Right renal cortex interstitium (tissue), 3 donors: ENCODE measurements at regions not wholly inside any gene's neighbourhood (a gene's known extent, or its start where the extent isn't known, plus 50 kb on each side); places are given as distances from the start of the nearest gene placed in this dataset.
"Not testable (repeated sequence)": the region's sequence is repeated elsewhere in the genome, so short reads cannot be mapped to it uniquely, and the experiment has no call there.

Experiments
- DNase-seq, 3 donors: peaks; one replicate each; pipeline ENCODE4 v3.0.0-alpha.2; 2013; ENCODE audit warnings: low read depth in 3 of 3, low spot score in 2 of 3

DNA sequence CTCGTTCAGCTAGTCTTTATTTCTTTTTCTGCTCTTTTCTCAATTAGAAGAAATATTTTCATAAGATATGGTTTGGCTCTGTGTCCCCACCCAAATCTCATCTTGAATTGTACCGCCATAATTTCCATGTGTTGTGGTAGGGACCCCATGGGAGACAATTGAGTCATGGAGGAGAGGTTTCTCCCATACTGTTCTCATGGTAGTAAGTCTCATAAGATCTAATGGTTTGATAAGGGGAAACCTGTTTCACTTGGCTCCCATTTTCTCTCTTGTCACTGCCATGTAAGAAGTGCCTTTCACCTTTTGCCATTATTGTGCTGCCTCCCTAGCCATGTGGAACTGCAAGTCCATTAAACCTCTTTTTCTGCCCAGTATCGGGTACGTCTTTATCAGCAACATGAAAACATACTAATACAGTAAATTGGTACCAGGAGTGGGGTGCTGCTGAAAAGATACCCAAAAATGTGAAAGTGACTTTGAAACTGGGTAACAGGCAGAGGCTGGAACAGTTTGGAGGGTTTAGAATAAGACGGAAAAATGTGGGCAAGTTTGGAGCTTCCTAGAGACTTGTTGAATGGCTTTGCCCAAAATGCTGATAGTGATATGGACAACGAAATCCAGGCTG lies 112.0 kb upstream of the SMARCA2 start:
- DNase-seq: not testable (repeated sequence)

DNA sequence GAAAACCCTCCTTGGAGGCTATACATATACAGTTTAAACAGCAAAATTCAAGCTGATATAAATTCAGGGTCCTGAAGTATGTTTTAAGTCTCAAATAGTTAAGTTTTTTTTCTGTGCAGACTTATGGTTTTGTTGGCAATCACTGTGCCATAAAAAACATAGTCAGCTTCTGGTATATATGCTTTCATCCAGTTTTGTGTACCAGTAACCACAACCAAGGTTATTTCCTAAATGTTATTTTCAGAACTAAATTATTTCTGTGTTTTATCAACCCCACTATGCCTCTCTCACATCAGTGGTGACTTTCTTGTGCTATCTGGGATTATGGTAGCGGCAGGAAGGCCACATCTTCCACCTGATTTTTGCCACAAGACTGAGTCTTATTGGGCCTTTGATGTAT lies 107.7 kb upstream of the SMARCA2 start:
- no peak for DNase-seq

DNA sequence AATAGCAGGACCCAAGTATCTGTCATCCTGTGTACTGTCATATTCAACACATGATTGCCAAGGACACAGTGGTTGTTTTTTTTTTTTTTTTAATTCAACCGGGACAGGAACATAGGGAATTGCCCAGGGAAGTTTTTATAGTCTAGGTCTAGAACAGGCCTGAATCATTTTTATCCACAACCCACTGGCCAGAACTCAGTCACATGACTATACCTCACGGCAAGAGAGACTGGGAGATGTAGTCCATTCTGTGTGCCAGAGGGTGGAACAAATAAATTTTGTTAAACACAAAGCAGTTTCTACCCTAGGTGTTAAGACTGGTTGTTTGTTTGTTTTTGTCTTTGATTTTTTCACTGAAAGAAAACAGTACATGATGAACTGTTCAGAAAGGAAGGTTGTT lies 105.8 kb upstream of the SMARCA2 start:
- DNase-seq: no peak

DNA sequence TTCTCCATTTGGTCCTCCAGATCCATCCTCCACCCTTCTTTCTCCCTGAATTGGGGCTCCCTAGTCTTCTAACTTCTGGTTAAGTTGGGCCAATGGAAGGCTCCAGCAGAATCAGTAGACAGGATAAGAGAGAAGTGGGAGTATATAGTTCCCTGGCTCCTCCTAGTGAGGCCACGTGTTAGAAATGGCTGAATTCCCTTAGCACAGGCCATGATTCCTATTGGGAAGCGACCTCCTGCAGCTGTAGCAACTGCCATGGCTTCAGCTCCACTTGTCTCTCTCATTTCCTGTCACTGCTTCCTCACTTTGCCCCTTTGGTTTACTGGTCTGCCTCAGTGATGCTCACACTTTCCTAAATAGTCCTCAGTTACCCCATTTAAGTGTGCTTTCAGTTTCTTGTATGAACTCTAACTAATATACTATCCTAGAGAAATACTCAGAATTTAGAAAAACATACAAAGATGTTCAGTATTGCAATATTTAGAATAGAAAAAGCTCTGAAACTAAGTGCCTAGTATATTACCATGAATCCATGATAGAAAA lies 104.8 kb upstream of the SMARCA2 start:
- no peak for DNase-seq

DNA sequence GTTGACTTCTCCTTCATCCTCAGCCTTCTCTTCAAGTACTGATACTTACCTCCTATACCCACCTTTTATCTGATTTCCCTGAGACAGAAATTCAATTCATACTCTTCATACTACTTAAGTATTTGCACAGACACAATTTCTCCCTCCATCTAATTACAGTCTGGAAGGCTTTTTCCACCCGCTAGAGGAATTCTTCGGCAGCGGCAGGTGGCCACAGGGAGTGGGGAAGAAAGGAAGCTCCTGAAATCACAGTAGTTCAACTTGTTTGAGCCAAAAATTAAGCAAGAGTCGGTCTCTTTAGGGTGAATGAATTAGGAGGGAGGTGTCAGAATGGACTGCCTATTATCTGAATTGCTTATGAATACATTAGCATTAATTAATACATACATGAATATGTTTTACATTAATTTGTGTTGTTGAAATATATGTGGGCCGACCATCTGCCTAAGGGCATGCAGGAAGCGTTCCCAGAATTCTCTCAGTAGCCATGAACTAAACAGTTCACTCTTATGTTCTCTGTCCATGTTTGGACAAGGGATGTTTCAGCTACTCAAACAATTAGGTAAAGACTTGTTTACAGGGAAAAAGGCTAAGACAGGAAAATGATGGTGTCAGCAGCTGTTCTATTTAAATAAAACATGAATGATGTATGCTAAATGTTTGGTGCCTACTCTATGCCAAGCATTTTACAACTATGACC lies 101.4 kb upstream of the SMARCA2 start:
- no peak for DNase-seq

DNA sequence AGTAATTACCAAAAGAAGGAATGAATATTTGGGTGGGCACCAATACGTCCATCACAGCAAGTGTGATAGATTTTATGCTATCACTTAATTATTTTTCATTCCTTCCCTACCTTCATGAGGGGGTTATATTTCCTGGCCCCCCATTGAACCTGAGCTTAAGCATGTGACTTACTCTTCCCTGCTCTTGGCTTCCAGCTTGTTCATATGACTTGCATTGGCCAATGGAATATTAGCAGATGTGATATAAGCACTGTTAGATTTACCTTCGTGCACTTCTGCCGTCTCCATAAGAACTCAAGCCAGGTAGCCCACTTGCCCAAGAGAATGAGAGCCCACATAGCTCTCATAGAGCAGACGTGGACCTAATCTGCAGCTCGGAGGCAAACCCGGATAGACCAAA lies 99.1 kb upstream of the SMARCA2 start:
- DNase-seq: no peak

GRCh38 chr9:1916655-1917054 lies 98.5 kb upstream of the SMARCA2 start:
- no peak for DNase-seq

DNA sequence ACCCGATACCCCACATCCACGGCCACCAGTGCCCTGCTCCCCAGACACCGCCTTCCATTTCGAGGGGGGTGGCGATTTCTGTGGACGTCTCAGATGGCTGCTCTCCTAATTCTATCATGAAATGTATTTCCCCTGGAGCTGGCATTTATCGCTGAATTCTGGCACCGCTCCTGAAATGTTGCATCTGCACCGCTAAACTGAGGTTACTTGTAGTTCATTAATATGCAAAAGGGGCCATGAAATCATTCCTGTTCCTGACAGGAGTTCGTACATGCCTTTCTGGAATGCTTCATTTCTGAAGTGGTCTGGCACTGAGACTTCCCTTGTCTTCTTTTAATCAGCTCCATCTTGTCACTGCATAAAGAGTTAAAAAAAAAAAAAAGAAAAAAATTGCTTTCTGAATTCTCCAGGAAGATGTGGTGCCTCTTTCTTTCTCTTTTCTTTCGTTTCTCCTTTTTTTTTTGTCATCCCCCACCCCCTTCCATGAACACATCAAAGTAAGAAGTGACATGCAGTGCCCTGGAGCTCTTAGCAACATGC lies 97.7 kb upstream of the SMARCA2 start:
- DNase-seq: no peak

GRCh38 chr9:1918108-1918507 lies 97.0 kb upstream of the SMARCA2 start:
- no peak for DNase-seq

- no peak for DNase-seq
Observed at GRCh38 chr9:1918622-1919021, 96.5 kb upstream of the SMARCA2 start.

DNA sequence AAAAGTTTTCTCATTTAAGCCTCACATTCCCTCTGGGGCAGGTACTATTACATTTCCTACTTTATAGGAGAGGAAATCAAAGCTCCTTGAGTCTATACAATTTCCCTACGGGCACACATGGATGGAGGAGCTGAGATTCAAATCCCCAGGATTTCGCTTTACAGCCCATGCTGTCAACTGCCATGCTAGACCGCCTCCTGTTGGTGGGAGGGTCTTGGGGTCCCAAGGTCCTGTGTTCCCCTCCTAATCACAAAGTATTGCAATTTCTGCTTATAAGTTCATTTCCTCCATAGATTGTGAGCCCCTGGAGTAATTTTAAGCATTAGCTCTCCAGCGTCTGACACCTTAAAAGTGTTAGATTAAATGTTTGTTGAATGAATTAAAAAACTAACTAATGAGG lies 95.9 kb upstream of the SMARCA2 start:
- DNase-seq: no peak

- no peak for DNase-seq
Observed at GRCh38 chr9:1920386-1920785, 94.8 kb upstream of the SMARCA2 start.

GRCh38 chr9:1922026-1922425 lies 93.1 kb upstream of the SMARCA2 start:
- DNase-seq: no peak

- no peak for DNase-seq
Observed at GRCh38 chr9:1927546-1927945, 87.6 kb upstream of the SMARCA2 start.

- DNase-seq: no peak
Observed at GRCh38 chr9:1929134-1929533, 86.0 kb upstream of the SMARCA2 start.

GRCh38 chr9:1929722-1930244 lies 85.4 kb upstream of the SMARCA2 start:
- DNase-seq: no peak

GRCh38 chr9:1930245-1930736 lies 84.9 kb upstream of the SMARCA2 start:
- DNase-seq: not testable (repeated sequence)

DNA sequence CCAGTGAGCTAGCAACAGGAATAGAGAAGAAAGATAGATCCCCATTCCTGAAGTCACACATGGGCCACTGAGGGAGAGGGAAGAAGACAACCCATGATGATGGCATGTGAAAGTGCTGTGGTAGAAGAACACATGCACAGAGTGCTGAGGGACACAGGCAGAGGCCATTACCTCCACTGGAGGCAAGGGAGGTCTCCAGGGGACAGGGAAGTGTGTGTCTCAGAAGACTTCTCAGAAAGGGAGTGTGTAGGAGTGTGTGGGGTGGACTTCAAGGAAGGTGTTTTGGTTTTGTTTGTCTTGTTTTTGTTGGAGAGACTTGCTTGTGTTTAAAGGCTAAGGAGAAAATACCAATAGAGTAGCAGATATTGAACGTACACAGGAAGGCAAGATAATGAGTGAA lies 77.0 kb upstream of the SMARCA2 start:
- DNase-seq: no peak

- no peak for DNase-seq
Observed at GRCh38 chr9:1938675-1939170, 76.4 kb upstream of the SMARCA2 start.

DNA sequence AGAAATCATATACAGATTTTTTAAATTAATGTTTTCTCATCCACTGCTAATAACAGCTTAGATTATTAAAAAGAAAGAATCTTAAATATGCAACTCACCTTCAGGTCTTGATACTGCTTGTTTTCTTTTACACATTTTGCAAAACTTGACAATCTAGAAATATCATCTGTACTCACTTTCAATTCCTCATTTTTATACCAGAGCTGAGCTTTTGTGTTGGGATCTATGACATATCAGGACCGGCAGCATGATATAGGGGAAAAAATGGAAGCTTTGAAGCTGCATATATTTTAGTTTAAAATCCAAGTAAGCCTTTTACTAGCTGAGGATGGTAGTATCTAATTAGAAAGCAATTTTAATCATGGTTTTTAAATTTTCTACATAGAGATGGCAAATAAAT lies 75.7 kb upstream of the SMARCA2 start:
- DNase-seq: no peak

GRCh38 chr9:1939926-1940368 lies 75.2 kb upstream of the SMARCA2 start:
- DNase-seq: no peak
